ENCODE measurements at regions not wholly inside any gene's neighbourhood (a gene's known extent, or its start where the extent isn't known, plus 50 kb on each side); places are given as distances from the start of the nearest gene placed in this dataset.

DNA sequence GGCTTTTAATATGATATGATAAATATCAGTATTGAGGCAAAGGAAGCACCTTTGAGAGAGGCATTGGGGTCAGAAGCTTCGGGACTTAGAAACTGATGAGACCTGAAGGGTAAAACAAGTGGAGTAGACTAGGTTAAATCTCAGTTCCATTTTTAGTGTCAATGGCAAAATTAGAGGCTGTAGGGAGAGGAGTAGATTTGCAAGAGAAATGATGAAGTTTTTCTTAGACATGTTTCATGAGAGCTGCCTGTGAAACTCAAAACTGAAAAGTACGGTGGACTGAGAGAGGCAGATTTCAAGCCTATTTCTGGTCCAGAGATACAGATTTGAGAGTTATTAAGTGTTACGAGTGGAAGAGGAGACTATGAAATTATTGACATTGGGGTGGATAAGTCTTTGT, 278.5 kb downstream of the TAF11L14 start:
- no CpG with 5 or more reads among the region's 3 CpGs for WGBS (ENCODE audit: insufficient coverage, low lambda C conversion rate)
- Histone ChIP-seq H3K27me3 (ENCODE audit: control insufficient read depth, insufficient read depth, low read length) (no peaks in the 10 kb centered on the region), H3K4me1 (ENCODE audit: control insufficient read depth, insufficient read depth, low read length) (no peaks in the 10 kb centered on the region), H3K27ac (ENCODE audit: low read length) (no peak overlapping the region), H3K36me3 (ENCODE audit: control insufficient read depth, insufficient read depth, low read length) (no peaks in the 10 kb centered on the region), H3K4me3 (ENCODE audit: low read length) (no peak overlapping the region), H3K9me3 (ENCODE audit: control insufficient read depth, low read depth, low read length) (no peaks in the 10 kb centered on the region)
- DNase-seq, result no peak

DNA sequence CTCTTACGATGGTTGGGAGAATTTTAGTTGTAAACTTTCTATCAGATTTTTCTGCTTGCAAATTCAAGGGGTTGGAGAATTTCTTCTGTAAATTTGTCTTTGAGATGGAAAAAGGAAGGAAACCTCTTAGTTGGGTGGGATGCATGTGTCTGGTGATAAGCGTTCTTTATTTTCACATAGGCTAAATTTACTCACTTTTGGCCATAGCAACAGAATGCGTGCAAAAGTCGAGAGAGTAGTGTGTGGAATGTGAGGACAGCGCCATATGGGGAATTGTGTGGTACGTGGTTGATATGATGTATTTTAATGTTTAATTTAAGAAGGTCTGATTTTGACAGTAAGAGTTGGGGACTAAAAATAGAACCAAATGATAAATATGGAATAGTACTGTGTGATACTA, 282.2 kb downstream of the TAF11L14 start:
- WGBS (ENCODE audit: insufficient coverage, low lambda C conversion rate), result 91% methylated on average over 4 of the region's 6 CpGs

DNA sequence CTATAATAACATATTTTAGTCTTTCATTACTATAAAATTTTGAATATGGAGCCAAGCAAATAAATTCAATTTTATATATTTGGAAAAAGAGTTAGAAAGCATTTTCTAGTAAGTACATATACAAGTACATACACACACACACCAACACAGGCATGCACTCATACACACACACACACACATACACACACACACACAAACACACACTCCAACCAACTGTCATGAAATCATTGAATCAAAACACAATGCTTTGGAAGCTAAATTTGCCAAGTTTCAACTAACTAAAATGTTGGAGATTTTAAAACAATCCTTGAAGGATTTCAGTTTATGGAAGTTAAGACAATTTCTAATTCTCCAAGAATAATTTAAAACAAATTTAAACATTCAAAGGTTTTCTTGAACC, 283.2 kb downstream of the TAF11L14 start:
- H3K9me3 ChIP-seq (ENCODE audit: control insufficient read depth, low read depth, low read length), result no peaks in the 10 kb centered on the region
- no peak overlapping the region for H3K27ac ChIP-seq (ENCODE audit: low read length)
- no peak overlapping the region for H3K4me3 ChIP-seq (ENCODE audit: low read length)
- no peaks in the 10 kb centered on the region for H3K36me3 ChIP-seq (ENCODE audit: control insufficient read depth, insufficient read depth, low read length)
- DNase-seq, result no peak
- no peaks in the 10 kb centered on the region for H3K27me3 ChIP-seq (ENCODE audit: control insufficient read depth, insufficient read depth, low read length)
- no peaks in the 10 kb centered on the region for H3K4me1 ChIP-seq (ENCODE audit: control insufficient read depth, insufficient read depth, low read length)

More for the DNA sequence above, 282.2 kb downstream of the TAF11L14 start:
- no peak for DNase-seq
- Histone ChIP-seq H3K36me3 (ENCODE audit: control insufficient read depth, insufficient read depth, low read length) (no peaks in the 10 kb centered on the region), H3K9me3 (ENCODE audit: control insufficient read depth, low read depth, low read length) (no peaks in the 10 kb centered on the region), H3K27me3 (ENCODE audit: control insufficient read depth, insufficient read depth, low read length) (no peaks in the 10 kb centered on the region), H3K4me1 (ENCODE audit: control insufficient read depth, insufficient read depth, low read length) (no peaks in the 10 kb centered on the region), H3K4me3 (ENCODE audit: low read length) (no peak overlapping the region), H3K27ac (ENCODE audit: low read length) (no peak overlapping the region)

DNA sequence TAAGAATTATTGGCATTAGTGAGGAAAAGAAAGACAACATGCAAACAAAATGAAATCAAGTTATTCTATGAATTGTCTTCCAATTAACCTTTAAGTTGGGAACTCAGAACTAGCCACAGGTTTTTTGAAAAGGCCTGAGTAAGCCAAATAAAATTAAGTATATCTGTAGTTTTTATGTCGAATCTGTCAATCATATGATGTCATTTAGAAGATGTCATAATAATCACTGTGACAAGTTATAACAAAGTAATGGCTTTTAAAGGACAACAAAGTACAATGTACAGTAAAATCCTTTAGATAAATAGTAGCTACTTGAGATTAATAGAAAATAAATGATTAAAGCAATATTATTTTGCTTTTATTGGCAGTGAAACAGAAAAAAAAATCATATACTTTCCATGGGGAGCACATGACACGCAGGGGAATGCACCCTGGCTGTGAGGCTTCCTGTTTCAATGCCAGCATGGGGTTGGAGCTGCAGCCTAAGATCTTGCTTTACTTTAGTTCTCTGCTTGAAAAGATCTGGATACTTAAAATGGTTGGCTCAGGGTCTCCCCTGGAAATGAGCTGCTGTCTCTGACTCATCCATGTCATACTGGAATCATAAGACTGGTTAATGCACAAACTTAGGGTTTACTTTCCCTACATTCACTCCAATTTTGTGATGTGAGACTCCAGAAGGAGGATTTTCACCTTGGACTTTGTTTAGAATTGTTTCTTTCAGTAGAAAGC, 284.3 kb downstream of the TAF11L14 start:
- H3K9me3 ChIP-seq (ENCODE audit: control insufficient read depth, low read depth, low read length), result no peaks in the 10 kb centered on the region
- H3K4me1 ChIP-seq (ENCODE audit: control insufficient read depth, insufficient read depth, low read length), result no peaks in the 10 kb centered on the region
- no peaks in the 10 kb centered on the region for H3K27me3 ChIP-seq (ENCODE audit: control insufficient read depth, insufficient read depth, low read length)
- WGBS (ENCODE audit: insufficient coverage, low lambda C conversion rate), result 86% methylated on average over 1 of the region's 2 CpGs
- no peak for DNase-seq
- no peak overlapping the region for H3K4me3 ChIP-seq (ENCODE audit: low read length)
- H3K27ac ChIP-seq (ENCODE audit: low read length), result no peak overlapping the region
- no peaks in the 10 kb centered on the region for H3K36me3 ChIP-seq (ENCODE audit: control insufficient read depth, insufficient read depth, low read length)

DNA sequence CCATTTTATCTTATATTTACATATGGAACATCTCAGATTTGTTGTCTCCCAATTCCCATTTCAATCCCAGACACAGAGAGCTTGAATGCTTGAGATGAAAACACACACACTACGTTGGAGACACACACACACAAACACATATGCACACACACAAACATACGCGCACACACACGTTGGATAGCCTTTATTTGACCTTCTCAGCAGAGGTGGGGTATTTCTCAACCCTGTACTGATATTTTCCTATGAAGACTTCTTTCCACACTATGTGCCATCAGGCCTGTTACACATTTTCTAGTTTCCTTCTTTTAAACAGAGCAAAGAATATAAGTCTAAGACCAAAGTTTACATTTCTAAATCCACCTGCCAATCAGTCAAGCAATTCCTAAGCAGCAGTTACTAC, 291.0 kb downstream of the TAF11L14 start:
- Histone ChIP-seq H3K4me3 (ENCODE audit: low read length) (no peak overlapping the region), H3K27ac (ENCODE audit: low read length) (no peak overlapping the region), H3K4me1 (ENCODE audit: control insufficient read depth, insufficient read depth, low read length) (no peaks in the 10 kb centered on the region), H3K27me3 (ENCODE audit: control insufficient read depth, insufficient read depth, low read length) (no peaks in the 10 kb centered on the region), H3K36me3 (ENCODE audit: control insufficient read depth, insufficient read depth, low read length) (no peaks in the 10 kb centered on the region), H3K9me3 (ENCODE audit: control insufficient read depth, low read depth, low read length) (peaks cover 6% of the 10 kb centered on the region)
- no CpG with 5 or more reads among the region's 4 CpGs for WGBS (ENCODE audit: insufficient coverage, low lambda C conversion rate)
- DNase-seq, result no peak

DNA sequence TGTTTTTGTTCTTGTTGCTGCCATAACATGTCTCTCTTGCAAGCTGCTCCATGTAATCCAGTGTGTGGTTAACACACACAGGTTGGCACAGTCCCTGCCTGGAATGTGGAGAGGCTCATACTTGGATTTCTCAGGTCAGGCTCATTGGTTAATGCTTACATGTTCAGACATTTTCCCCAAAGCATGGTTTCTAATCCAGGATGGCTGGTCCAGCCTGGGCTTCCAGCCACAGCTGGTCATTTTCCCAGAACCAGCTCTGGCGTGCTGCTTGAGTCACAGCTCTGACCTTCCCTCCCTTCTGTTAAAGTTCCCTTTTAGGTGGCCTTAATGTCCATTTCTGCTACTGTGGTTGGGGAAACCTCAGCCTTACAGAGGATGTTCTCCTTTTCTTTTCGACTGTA, 294.3 kb downstream of the TAF11L14 start:
- H3K36me3 ChIP-seq (ENCODE audit: control insufficient read depth, insufficient read depth, low read length), result no peaks in the 10 kb centered on the region
- WGBS (ENCODE audit: insufficient coverage, low lambda C conversion rate), result 100% methylated on average over 1 of the region's 2 CpGs
- peaks cover 18% of the 10 kb centered on the region for H3K9me3 ChIP-seq (ENCODE audit: control insufficient read depth, low read depth, low read length)
- H3K27ac ChIP-seq (ENCODE audit: low read length), result no peak overlapping the region
- no peak for DNase-seq
- no peaks in the 10 kb centered on the region for H3K4me1 ChIP-seq (ENCODE audit: control insufficient read depth, insufficient read depth, low read length)
- no peak overlapping the region for H3K4me3 ChIP-seq (ENCODE audit: low read length)
- no peaks in the 10 kb centered on the region for H3K27me3 ChIP-seq (ENCODE audit: control insufficient read depth, insufficient read depth, low read length)

DNA sequence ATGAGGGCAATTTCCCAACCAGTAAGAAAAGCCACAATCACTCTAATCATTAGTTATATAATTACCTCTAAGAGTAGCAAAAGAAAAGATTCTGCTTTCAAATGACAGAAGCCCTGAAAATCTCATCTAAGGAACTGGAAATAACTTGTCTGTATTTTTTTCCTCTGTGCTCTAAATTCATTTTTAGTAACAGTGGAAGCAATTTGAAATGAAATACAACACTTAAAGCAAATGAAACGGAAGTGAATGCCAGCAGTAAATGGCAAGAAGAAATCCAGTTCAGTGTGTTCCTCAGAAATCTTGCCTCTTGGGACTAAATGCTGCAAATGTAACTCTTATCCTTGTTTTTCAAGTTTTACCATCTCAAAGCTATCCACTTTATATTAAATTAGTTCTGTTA, 294.9 kb downstream of the TAF11L14 start:
- 70% methylated on average over 1 of the region's 1 CpG for WGBS (ENCODE audit: insufficient coverage, low lambda C conversion rate)
- Histone ChIP-seq H3K36me3 (ENCODE audit: control insufficient read depth, insufficient read depth, low read length) (no peaks in the 10 kb centered on the region), H3K4me3 (ENCODE audit: low read length) (no peak overlapping the region), H3K4me1 (ENCODE audit: control insufficient read depth, insufficient read depth, low read length) (no peaks in the 10 kb centered on the region), H3K27ac (ENCODE audit: low read length) (no peak overlapping the region), H3K27me3 (ENCODE audit: control insufficient read depth, insufficient read depth, low read length) (no peaks in the 10 kb centered on the region), H3K9me3 (ENCODE audit: control insufficient read depth, low read depth, low read length) (peaks cover 16% of the 10 kb centered on the region)
- no peak for DNase-seq

DNA sequence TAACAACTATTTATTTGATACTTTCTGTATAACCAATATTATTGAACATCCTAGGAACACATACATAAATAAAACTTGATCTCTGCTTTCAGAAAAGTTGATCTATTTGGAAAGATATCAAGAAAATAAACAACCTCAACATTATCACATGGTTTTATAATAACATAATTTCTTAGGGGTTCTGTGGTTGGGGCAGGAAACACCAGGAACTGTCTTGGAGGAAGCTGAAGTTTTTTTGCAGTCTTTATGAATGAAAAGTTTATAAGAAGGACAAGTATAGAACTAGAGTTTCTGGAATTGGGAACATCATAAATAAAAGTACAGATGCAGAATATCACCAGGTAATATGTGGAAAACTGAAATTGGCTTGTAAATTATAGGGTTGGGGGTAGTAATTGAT, 296.1 kb downstream of the TAF11L14 start:
- H3K36me3 ChIP-seq (ENCODE audit: control insufficient read depth, insufficient read depth, low read length), result no peaks in the 10 kb centered on the region
- no peaks in the 10 kb centered on the region for H3K4me1 ChIP-seq (ENCODE audit: control insufficient read depth, insufficient read depth, low read length)
- no peak overlapping the region for H3K4me3 ChIP-seq (ENCODE audit: low read length)

DNA sequence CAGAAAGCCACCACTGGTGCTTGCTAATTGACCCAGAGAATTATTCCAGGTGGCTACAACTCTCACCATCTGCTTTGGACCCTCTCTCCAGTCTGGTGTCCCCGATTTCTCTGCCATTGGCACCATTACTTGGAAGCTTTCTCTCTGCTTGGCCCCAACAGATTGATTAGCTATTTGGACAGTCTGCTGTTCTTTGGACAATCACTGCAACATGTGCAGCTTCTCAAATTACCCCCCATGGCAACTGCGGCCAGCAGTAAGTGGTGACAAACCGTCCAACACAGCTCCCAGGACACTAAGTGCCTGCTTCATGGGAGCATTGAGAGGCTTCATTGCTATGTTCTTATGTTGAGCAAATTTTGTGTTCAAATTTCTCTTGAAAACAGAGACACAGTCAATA, 309.8 kb downstream of the TAF11L14 start:
- Histone ChIP-seq H3K4me1 (ENCODE audit: control insufficient read depth, insufficient read depth, low read length) (no peaks in the 10 kb centered on the region), H3K9me3 (ENCODE audit: control insufficient read depth, low read depth, low read length) (peaks cover 6% of the 10 kb centered on the region), H3K36me3 (ENCODE audit: control insufficient read depth, insufficient read depth, low read length) (no peaks in the 10 kb centered on the region), H3K27ac (ENCODE audit: low read length) (no peak overlapping the region), H3K4me3 (ENCODE audit: low read length) (no peak overlapping the region), H3K27me3 (ENCODE audit: control insufficient read depth, insufficient read depth, low read length) (no peaks in the 10 kb centered on the region)
- DNase-seq, result no peak
- WGBS (ENCODE audit: insufficient coverage, low lambda C conversion rate), result no CpG with 5 or more reads among the region's 3 CpGs

More for the DNA sequence above, 296.1 kb downstream of the TAF11L14 start:
- no peak for DNase-seq
- Histone ChIP-seq H3K27ac (ENCODE audit: low read length) (no peak overlapping the region), H3K9me3 (ENCODE audit: control insufficient read depth, low read depth, low read length) (peaks cover 14% of the 10 kb centered on the region), H3K27me3 (ENCODE audit: control insufficient read depth, insufficient read depth, low read length) (no peaks in the 10 kb centered on the region)

DNA sequence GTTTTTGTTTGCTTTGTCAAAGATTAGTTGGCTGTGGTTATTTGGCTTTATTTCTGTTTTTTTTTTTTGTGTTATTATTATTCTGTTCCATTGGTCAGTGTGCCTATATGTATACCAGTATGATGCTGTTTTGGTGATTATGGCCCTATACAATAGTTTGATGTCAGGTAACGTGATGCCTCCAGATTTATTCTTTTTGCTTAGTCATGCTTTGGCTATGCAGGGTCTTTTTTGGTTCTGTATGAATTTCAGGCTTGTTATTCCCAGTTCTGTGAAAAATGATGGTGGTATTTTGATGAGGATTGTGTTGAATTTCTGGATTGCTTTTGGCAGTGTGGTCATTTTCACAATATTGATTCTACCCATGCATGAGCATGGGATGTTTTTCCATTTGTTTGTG, 312.8 kb downstream of the TAF11L14 start:
- no peak overlapping the region for H3K27ac ChIP-seq (ENCODE audit: low read length)
- no peaks in the 10 kb centered on the region for H3K36me3 ChIP-seq (ENCODE audit: control insufficient read depth, insufficient read depth, low read length)
- H3K27me3 ChIP-seq (ENCODE audit: control insufficient read depth, insufficient read depth, low read length), result no peaks in the 10 kb centered on the region
- H3K9me3 ChIP-seq (ENCODE audit: control insufficient read depth, low read depth, low read length), result peaks cover 6% of the 10 kb centered on the region
- no peaks in the 10 kb centered on the region for H3K4me1 ChIP-seq (ENCODE audit: control insufficient read depth, insufficient read depth, low read length)
- DNase-seq, result no peak
- H3K4me3 ChIP-seq (ENCODE audit: low read length), result no peak overlapping the region
- WGBS (ENCODE audit: insufficient coverage, low lambda C conversion rate), result no CpG with 5 or more reads among the region's 1 CpG

DNA sequence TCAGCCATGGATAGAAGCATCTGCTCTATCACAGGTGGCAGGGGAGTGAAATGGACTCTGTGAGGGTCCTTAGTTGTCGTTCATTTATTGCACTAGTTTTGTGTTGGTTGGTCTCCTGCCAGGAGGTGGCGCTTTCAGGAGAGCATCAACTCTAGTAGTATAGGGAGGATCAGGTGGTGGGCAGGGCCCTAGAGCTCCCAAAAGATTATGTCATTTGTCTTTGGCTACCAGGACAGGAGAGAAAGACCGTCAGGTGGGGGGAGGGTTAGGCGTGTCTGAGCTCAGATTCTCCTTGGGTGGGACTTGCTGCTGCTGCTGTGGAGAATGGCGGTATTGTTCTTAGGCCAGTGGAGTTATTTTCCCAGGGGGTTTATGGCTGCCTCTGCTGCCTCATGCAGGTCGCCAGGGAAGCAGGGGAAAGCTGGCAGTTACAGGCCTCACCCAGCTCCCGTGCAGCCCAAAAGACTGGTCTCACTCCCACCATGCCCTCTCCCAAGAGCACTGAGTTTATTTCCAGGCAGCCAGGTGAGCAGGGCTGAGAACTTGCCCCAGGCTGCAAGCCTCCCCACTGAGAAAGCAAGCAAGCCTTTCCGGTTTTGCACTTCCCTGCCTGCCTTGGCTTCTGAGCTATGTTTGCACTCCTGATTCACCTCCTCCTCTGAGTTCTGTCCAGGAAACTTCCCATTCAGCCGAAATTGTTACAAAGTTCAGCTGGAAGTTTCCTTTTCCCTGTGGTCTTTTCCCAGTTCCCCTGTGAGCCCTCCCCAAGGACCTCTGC, 317.3 kb downstream of the TAF11L14 start:
- Histone ChIP-seq H3K36me3 (ENCODE audit: control insufficient read depth, insufficient read depth, low read length) (no peaks in the 10 kb centered on the region), H3K4me1 (ENCODE audit: control insufficient read depth, insufficient read depth, low read length) (no peaks in the 10 kb centered on the region), H3K4me3 (ENCODE audit: low read length) (no peak overlapping the region), H3K9me3 (ENCODE audit: control insufficient read depth, low read depth, low read length) (peaks cover 8% of the 10 kb centered on the region), H3K27me3 (ENCODE audit: control insufficient read depth, insufficient read depth, low read length) (no peaks in the 10 kb centered on the region), H3K27ac (ENCODE audit: low read length) (no peak overlapping the region)
- no CpG with 5 or more reads among the region's 9 CpGs for WGBS (ENCODE audit: insufficient coverage, low lambda C conversion rate)
- DNase-seq, result no peak
